ENCODE measurements at regions not wholly inside any gene's neighbourhood (a gene's known extent, or its start where the extent isn't known, plus 50 kb on each side); places are given as distances from the start of the nearest gene placed in this dataset.

DNA sequence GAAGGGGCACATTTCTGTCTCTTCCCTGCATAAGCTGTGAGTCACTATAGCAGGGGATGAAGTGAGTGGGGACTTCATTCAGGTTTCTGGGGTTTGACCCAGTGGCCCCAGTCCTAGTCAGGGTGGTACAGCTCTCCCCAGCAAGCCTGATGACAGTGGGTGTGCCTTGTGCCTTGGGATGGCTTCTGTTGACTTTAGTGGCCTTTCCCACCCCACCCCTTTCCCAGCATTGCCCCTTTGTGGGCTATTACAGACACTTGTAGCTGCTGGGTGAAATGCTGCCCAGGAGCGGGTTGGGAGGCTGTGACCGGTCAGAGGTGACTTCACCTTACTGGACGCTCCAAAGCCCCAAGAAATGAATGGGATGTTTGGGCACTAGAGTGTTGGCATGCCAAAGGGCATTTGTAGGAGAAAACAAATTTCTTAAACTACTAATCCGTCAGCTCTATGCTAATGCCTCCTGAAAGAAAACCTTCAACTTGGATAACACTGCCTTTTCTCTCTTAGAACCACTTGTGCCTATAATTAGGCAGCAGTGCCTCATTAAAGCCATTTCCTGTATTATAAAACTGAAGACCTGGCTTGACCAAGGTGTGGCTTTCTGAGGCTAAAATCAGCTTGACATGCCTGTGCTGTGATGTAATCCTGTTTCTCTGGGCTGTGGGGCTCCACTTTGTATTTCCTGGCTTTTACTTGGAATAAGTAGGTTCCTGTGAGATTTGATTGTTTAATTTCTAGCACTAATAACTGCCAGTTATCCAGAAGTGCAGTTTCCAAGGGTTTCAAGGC, 119.0 kb upstream of the SLC25A48 start:
- BruUV-seq (replicated peaks), result no TSS peak
- no peak for DNase-seq
- Mint-ChIP-seq H3K36me3 (ENCODE audit: insufficient read depth, unreplicated experiment) (no peaks in the 10 kb centered on the region), H3K27ac (ENCODE audit: unreplicated experiment) (no peak overlapping the region), H3K4me1 (ENCODE audit: low read depth, unreplicated experiment) (peaks cover 9% of the 10 kb centered on the region), H3K27me3 (ENCODE audit: unreplicated experiment) (peaks cover 90% of the 10 kb centered on the region), H3K4me3 (ENCODE audit: low read depth, unreplicated experiment) (no peak overlapping the region), H3K9me3 (ENCODE audit: low read depth, unreplicated experiment) (no peaks in the 10 kb centered on the region)
- intact Hi-C loops (cut with micrococcal nuclease; ENCODE audit: unreplicated experiment), result no loop called here
- CTCF ChIA-PET, result interaction anchor here (0.6 kb wide), 1 partner anchor 24 kb away, joined by 8 read pairs; no protein-coding TSS in a partner anchor
- TF ChIP-seq, protein P1, sequence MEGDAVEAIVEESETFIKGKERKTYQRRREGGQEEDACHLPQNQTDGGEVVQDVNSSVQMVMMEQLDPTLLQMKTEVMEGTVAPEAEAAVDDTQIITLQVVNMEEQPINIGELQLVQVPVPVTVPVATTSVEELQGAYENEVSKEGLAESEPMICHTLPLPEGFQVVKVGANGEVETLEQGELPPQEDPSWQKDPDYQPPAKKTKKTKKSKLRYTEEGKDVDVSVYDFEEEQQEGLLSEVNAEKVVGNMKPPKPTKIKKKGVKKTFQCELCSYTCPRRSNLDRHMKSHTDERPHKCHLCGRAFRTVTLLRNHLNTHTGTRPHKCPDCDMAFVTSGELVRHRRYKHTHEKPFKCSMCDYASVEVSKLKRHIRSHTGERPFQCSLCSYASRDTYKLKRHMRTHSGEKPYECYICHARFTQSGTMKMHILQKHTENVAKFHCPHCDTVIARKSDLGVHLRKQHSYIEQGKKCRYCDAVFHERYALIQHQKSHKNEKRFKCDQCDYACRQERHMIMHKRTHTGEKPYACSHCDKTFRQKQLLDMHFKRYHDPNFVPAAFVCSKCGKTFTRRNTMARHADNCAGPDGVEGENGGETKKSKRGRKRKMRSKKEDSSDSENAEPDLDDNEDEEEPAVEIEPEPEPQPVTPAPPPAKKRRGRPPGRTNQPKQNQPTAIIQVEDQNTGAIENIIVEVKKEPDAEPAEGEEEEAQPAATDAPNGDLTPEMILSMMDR (IDR thresholded peaks at IDR 0.05; ENCODE audit: unreplicated experiment), result no peak

DNA sequence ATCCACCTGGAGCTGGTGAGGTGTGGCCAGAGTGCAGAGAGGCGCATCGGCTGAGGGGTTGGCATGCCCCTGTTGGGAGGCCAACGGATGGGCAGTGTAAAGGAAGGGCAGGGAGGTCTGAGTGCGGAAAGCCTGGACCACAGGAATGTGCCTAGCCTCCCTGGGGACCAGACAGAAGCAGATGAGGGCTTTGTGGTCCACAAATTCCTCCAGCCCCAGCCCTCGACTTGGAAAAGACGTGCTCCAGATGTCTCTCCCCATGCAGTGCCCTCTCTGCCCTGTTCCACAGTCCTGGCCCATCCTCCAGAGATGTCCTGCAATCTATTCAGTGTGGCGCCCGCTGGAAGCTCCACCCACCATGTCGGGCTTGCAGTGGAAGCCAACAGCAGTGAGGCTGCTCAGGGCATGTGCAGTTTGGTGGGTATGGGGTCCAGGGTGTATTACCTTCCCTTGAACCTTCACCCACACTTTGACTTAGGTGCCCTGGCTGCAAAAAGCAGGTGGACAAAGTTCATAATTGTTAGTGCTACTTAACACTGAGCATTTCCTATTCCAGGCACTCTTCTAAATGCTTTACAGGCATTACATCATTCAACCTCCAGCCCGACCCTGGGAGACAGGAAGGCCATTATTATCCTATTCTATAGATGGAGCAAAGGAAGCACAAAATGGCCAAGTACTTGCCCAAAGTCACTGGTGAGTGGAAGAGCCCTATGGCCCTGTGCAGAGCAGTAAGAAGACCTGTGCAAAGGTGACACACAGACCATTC, 120.2 kb upstream of the SLC25A48 start:
- no peaks in the 10 kb centered on the region for H3K9me3 Mint-ChIP-seq (ENCODE audit: low read depth, unreplicated experiment)
- peaks cover 9% of the 10 kb centered on the region for H3K4me1 Mint-ChIP-seq (ENCODE audit: low read depth, unreplicated experiment)
- BruUV-seq (replicated peaks), result no TSS peak
- TF ChIP-seq, protein P1 (IDR thresholded peaks at IDR 0.05; ENCODE audit: unreplicated experiment), result no peak
- no peak overlapping the region for H3K27ac Mint-ChIP-seq (ENCODE audit: unreplicated experiment)
- intact Hi-C loops (cut with micrococcal nuclease; ENCODE audit: unreplicated experiment), result no loop called here
- CTCF ChIA-PET, result no interaction called here
- H3K4me3 Mint-ChIP-seq (ENCODE audit: low read depth, unreplicated experiment), result no peak overlapping the region
- no peaks in the 10 kb centered on the region for H3K36me3 Mint-ChIP-seq (ENCODE audit: insufficient read depth, unreplicated experiment)
- H3K27me3 Mint-ChIP-seq (ENCODE audit: unreplicated experiment), result peaks cover 85% of the 10 kb centered on the region
- no peak for DNase-seq

DNA sequence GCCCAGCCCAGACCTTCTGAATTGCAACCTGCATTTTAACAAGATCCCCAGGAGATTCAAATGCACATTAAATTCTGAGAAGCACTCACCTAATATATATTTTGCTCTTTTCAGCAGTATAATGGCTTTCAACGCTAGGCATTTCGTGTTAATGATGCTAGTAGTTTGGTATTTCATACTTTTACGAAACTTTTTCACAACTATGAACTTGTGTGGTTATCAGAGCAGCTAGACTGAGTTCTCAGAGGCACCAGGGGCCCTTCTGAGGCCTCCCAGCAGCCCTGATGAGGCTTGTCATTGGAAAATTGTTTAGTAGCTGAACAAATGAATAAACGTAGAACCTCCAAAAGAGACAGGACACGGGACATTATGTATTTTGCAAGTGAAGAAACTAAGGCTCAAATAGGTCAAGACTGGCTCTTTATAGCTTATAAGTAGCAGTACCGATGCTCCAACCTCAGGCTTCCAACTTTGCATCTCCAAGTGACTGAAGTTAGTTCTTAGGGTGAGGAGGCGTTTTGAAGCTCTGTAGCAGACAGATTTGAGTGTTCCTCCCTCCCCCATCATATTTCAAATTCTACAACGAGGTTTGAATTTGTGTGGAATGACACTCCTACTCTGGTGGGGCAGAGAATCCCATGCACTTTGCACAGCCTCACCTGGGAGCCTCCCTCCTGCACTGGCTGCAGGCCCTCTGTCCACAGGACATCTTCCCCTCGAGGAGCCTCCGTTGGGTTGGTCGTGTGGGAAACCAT, 121.1 kb upstream of the SLC25A48 start:
- Mint-ChIP-seq H3K27me3 (ENCODE audit: unreplicated experiment) (peaks cover 76% of the 10 kb centered on the region), H3K4me3 (ENCODE audit: low read depth, unreplicated experiment) (no peak overlapping the region), H3K9me3 (ENCODE audit: low read depth, unreplicated experiment) (no peaks in the 10 kb centered on the region), H3K4me1 (ENCODE audit: low read depth, unreplicated experiment) (peaks cover 9% of the 10 kb centered on the region), H3K27ac (ENCODE audit: unreplicated experiment) (no peak overlapping the region), H3K36me3 (ENCODE audit: insufficient read depth, unreplicated experiment) (no peaks in the 10 kb centered on the region)
- CTCF ChIA-PET, result interaction anchor here (1.3 kb wide), 1 partner anchor 10 kb away, joined by 3 read pairs; no protein-coding TSS in a partner anchor
- no peak for DNase-seq
- no TSS peak for BruUV-seq (replicated peaks)
- intact Hi-C loops (cut with micrococcal nuclease; ENCODE audit: unreplicated experiment), result no loop called here
- TF ChIP-seq, protein P1 (IDR thresholded peaks at IDR 0.05; ENCODE audit: unreplicated experiment), result no peak

DNA sequence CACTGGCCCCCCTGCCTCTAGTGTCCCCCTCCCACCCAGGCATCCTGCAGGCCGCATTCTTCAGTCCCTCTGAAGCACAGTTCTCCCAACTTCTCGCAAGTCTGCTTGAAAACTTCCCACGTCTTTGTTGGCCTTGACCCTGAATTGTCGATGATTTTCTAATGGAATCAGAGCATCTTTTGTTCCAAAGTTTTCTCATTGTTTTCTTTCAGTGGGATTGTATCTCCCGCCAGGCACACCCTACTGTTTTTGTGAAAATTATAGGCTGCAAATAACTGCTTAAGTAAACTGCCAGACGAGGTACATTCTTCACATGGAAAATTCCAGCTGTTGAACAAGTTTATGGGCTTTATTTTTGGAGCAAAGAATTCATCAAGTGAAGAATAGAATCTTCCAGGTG, 122.6 kb upstream of the SLC25A48 start:
- Mint-ChIP-seq H3K9me3 (ENCODE audit: low read depth, unreplicated experiment) (no peaks in the 10 kb centered on the region), H3K36me3 (ENCODE audit: insufficient read depth, unreplicated experiment) (no peaks in the 10 kb centered on the region), H3K4me1 (ENCODE audit: low read depth, unreplicated experiment) (peaks cover 9% of the 10 kb centered on the region), H3K27ac (ENCODE audit: unreplicated experiment) (no peak overlapping the region), H3K27me3 (ENCODE audit: unreplicated experiment) (peaks cover 65% of the 10 kb centered on the region), H3K4me3 (ENCODE audit: low read depth, unreplicated experiment) (no peak overlapping the region)
- CTCF ChIA-PET, result interaction anchor here (0.6 kb wide), 1 partner anchor 1013 kb away, joined by 4 read pairs; no protein-coding TSS in a partner anchor
- BruUV-seq (replicated peaks), result no TSS peak
- no peak for DNase-seq
- TF ChIP-seq, protein P1 (IDR thresholded peaks at IDR 0.05; ENCODE audit: unreplicated experiment), result no peak
- intact Hi-C loops (cut with micrococcal nuclease; ENCODE audit: unreplicated experiment), result no loop called here

Measured in Calu3 (cell line).